DMS114 treated with DMSO at 0.1 percent for 48 hours (cell line): ENCODE measurements at regions not wholly inside any gene's neighbourhood (a gene's known extent, or its start where the extent isn't known, plus 50 kb on each side); places are given as distances from the start of the nearest gene placed in this dataset.
"Not testable (repeated sequence)": the region's sequence is repeated elsewhere in the genome, so short reads cannot be mapped to it uniquely, and the experiment has no call there.

Experiments
- DNase-seq: peaks from one replicate; lab custom pipeline; 2025; ENCODE audit not compliant: unreplicated experiment; lab: John Stamatoyannopoulos, UW

- DNase-seq = no peak
These were observed 1391.2 kb downstream of the STIM2 start for GRCh38 chr4:28251831-28252230.

DNA sequence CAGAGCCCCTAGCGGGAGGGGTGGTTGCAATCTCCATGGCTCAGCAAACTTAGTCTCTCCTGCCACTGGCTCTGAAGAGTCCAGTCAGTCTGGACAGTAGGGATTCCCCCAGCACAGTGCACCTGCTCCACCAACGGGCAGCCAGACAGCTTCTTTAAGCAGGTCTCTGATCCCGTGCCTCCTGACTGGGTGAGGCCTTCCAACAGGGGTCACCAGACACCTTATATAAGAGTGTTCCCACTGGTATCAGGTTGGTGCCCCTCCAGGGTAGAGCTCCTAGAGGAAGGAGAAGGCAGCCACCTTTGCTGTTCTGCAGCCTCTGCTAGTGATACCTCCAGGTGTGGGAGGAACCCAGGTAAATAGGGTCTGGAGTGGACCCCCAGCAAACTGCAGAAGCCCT is 1393.4 kb downstream of the STIM2 start:
- no peak for DNase-seq

GRCh38 chr4:28256295-28256694 is 1395.7 kb downstream of the STIM2 start:
- no peak for DNase-seq

- no peak for DNase-seq
These were observed 1399.3 kb downstream of the STIM2 start for GRCh38 chr4:28259951-28260350.

GRCh38 chr4:28267166-28267565 is 1406.5 kb downstream of the STIM2 start:
- no peak for DNase-seq

- no peak for DNase-seq
These were observed 1408.8 kb downstream of the STIM2 start for GRCh38 chr4:28269426-28269825.

DNA sequence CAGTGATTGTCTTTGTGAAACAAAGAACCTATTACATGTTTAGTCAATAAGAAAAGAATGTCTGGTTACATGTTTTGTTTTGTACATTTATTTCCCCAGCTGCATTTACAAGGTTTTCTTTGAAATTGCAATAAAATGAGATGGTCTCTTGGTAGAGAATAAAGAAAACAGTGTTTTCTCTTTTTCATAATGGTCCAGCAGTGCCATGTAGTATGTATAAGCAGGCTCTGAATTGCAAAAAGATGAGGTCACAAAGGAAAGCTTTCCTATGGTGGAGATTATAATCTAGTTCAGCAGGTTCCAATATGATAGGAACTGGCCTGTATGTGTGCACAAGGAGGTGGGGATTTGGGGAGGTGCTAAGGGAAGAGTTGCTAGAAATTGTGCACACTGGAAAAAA is 1417.3 kb downstream of the STIM2 start:
- DNase-seq = no peak

DNA sequence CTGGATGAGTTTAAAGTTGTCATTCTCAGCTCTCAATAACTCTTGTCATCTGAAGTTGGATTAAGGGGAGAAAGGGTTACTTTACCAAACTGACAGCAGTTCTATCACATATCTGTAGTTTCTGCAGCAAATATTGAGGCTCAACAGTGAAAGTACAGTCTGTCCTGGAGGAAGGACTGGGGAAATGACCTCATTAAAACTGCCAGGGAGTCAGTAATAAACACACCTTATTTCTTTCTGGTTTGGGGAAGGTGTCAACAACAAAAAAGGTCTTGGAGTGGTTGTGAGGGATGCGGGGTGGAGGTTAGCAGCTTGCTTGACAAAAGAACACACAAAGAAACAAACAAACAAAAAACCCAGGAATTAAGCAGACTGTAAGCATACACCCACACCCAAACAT is 1418.0 kb downstream of the STIM2 start:
- DNase-seq = no peak

DNA sequence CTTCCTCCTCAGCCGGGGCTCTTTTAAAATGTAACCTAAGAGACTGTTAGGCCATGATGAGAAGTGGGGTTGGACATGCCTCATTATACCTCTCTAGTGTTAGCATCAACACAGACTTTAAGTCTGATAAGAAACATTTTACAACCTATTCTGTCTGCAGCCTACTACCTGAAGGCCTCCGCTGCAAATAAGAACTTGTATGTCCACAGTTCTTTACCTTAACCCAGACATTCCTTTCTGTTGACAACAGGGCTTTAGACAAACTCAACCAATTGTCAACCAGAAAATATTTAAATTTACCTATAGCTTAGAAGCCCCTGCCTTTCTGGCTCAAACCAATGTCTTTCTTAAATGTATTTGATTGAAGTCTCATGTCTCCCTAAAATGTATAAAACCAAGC is 1418.6 kb downstream of the STIM2 start:
- no peak for DNase-seq

GRCh38 chr4:28286266-28286665 is 1425.6 kb downstream of the STIM2 start:
- not testable (repeated sequence) for DNase-seq

DNA sequence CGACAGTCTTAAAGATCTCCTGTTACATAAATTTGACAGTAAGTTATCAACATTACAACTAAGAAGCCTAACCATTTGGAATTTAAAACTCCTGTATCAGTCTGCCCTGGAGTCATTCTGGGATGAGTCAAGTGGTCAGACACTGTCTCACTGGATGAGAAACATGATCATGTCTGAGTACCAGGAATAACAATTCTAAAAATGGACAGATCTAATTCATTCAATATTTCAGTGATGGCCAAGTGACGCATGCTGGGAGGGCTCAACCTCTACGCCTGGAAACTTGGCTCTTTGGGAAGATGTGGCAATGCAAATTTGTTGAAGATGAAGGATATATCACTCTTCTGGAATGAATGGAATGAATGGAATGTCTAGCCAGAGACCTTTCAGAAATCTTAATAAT is 1427.2 kb downstream of the STIM2 start:
- DNase-seq = no peak

DNA sequence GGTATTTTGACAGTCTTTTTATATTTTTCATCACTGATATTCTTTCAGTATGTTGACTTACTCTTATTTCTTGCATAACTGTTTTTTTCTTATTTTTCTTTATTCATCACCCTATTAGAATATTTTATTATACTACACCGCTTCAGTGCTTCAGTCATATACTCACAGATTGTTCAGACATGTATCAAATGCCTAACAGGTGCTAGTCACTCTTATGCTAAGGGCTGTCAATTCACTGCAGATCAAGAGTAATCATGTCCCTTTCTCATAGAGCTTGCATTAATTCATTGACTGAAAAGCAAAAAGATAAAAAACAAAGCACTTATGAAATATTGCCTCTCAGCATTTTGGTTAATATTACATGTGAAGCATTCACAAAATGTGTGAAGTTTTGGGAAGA is 1435.6 kb downstream of the STIM2 start:
- no peak for DNase-seq

DNA sequence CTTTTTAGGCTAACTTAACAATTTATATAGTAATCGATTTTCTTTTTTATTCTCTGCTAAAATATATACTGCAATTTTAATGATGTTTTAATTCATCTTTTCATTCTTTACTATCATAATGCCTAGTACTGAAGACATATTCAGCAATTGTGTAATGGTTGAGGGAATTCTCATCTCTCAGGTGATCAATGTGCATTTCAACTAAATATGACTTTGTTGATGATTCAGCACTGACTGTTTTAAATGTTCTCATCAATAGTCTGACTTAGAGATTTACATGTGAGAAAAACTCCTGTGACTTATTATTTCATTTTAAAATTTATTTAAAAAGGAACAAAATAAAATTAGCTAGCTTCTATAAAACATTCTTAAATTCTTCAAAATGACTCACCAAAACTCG is 1450.3 kb downstream of the STIM2 start:
- no peak for DNase-seq

DNA sequence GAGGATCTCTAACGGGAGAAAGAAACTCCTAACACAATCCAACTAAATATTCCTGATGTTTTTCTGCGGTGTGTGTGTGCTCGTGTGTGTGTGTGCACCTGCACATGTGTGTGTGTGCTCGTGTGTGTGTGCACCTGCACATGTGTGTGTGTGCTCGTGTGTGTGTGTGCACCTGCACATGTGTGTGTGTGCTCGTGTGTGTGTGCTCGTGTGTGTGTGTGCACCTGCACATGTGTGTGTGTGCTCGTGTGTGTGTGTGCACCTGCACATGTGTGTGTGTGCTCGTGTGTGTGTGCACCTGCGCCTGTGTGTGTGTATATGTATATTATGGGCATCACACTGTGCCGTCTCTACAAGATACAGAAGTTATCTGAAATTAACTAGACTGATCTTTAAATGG is 1451.9 kb downstream of the STIM2 start:
- not testable (repeated sequence) for DNase-seq

DNA sequence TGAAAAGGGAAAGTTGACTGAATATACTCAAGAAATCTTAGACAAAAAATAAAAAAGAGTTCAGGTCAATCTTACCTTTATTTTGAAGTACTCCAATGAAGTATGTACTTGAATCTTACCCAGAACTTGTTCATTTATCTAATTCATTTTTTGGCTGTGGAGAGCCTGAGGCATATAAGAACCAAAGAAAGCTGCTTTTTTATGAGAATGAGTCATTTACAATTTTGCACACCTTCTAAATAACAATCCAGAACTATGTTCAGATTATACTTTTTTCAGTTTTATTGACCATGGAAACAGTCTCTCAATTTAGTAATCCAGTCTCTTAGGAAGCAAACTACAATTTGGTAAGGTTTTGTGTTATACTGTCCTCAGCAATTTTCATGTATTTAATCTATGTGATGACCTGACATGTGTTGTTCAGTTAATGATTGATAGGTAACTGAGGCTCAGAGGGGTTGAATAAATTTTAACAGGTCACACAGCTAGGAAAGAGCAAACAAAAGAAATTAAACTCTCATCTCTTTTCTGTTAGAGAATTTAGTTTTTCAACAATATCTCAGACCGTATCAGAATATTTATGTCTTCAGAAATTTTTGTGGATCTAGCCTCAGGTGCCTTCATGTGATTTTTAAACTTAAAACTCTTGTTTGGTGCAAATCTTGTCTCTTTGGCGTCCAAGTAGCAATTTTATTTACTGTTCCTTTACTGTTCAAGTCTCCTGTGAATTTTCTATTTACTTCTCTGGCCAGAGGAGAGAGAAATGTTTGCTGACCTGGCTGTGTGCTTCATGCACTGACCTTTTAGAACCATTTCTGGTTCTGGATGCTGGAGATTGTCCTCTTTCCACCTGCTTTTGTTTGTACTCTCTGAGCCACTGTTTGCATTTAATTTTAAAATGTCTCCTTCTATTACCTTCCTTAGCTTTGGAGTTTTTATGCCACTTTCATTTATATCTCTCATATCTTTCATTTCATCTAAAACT is 1453.4 kb downstream of the STIM2 start:
- DNase-seq = no peak

- DNase-seq = no peak
These were observed 1456.6 kb downstream of the STIM2 start for GRCh38 chr4:28317221-28317620.

GRCh38 chr4:28334249-28334648 is 1473.6 kb downstream of the STIM2 start:
- DNase-seq = no peak

DNA sequence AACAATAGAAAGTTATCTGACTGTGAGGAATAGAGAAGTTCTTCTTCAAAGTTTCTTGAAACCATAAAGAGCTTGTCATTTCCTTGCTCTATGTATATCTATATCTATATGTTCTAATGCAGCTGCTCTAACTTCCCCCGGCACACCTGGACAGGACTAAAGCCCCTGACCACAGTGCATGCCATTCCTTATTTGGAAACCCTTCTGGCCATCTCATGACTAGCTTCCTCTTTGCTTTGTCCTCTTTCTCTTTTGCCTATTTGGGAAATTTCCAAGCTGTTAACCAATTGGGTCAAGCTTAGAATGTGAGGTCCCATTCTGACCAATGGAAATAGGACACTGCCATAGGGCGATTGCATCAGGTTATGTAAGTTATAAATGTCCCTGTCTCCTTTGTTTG is 1481.1 kb downstream of the STIM2 start:
- no peak for DNase-seq

- DNase-seq = no peak
These were observed 1489.8 kb downstream of the STIM2 start for GRCh38 chr4:28350485-28350884.

DNA sequence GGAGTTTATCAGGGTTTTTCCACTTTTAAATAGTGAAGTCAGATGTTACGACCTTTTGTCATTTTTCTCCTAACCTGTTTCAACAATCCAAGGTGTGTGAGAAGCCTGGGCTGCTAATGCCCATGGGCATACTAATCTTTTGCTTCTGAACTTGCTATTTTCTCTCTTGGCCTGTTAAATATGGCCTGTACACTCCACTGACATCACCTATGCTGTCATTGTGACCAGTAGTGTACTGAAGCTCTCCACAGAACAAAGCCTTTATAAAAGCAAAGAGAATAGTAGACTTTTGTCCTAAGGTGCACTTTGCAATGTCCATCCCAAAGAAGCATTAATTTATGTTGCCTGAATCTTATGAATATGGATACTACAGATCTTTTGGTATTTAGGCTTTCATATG is 1490.5 kb downstream of the STIM2 start:
- DNase-seq = no peak

- no peak for DNase-seq
These were observed 1491.2 kb downstream of the STIM2 start for GRCh38 chr4:28351826-28352225.

GRCh38 chr4:28354880-28355656 is 1494.4 kb downstream of the STIM2 start:
- DNase-seq = no peak
